ENCODE measurements at regions not wholly inside any gene's neighbourhood (a gene's known extent, or its start where the extent isn't known, plus 50 kb on each side); places are given as distances from the start of the nearest gene placed in this dataset.

DNA sequence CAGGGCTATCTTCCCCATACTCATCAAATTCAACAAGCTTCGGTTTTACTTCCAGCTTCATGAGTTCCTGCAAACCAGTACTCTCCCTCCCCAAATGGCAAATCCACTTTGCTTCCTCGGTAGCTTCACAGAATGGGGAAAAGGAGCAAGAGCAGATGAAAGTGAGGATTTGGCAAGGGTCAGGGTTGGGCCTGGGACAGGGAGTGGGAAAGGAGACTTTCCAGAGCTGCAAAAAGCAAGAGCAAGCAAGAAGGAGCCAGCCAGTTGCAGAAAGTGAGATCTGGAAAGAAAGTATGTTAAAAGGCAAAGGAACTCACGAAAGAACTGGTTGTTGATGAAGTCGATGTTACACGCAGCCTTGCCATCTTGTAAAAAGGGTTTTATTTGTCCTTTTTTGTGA lies 522.8 kb upstream of the TBX3 start:
- TF ChIP-seq, protein P1, sequence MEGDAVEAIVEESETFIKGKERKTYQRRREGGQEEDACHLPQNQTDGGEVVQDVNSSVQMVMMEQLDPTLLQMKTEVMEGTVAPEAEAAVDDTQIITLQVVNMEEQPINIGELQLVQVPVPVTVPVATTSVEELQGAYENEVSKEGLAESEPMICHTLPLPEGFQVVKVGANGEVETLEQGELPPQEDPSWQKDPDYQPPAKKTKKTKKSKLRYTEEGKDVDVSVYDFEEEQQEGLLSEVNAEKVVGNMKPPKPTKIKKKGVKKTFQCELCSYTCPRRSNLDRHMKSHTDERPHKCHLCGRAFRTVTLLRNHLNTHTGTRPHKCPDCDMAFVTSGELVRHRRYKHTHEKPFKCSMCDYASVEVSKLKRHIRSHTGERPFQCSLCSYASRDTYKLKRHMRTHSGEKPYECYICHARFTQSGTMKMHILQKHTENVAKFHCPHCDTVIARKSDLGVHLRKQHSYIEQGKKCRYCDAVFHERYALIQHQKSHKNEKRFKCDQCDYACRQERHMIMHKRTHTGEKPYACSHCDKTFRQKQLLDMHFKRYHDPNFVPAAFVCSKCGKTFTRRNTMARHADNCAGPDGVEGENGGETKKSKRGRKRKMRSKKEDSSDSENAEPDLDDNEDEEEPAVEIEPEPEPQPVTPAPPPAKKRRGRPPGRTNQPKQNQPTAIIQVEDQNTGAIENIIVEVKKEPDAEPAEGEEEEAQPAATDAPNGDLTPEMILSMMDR (conservative IDR thresholded peaks at IDR 0.05) = no peak
- TF ChIP-seq ZFX (IDR thresholded peaks at IDR 0.05) = no peak

Measured in C4-2B (cell line).